A673 (cell line): ENCODE measurements at regions not wholly inside any gene's neighbourhood (a gene's known extent, or its start where the extent isn't known, plus 50 kb on each side); places are given as distances from the start of the nearest gene placed in this dataset.

ENCODE experiments used
- EZH2 ChIP-seq: fragments of 200-600 bp; sonication (generic); IDR thresholded peaks from 2 replicates; pipeline ENCODE4 v1.6.1; 2017; ENCODE audit warnings: borderline replicate concordance, low read depth, mild to moderate bottlenecking, mixed read lengths, antibody characterized with exemption, low read length; ENCODE audit not compliant: poor library complexity, severe bottlenecking
- TF ChIP-seq, protein P1 (sequence below): fragments of 300-800, 200-600 bp; sonication (generic); conservative IDR thresholded peaks from 2 replicates; pipeline ENCODE4 v1.5.1; 2017; ENCODE audit warnings: low read depth, mild to moderate bottlenecking, antibody characterized with exemption, low read length, moderate library complexity, mixed read lengths

DNA sequence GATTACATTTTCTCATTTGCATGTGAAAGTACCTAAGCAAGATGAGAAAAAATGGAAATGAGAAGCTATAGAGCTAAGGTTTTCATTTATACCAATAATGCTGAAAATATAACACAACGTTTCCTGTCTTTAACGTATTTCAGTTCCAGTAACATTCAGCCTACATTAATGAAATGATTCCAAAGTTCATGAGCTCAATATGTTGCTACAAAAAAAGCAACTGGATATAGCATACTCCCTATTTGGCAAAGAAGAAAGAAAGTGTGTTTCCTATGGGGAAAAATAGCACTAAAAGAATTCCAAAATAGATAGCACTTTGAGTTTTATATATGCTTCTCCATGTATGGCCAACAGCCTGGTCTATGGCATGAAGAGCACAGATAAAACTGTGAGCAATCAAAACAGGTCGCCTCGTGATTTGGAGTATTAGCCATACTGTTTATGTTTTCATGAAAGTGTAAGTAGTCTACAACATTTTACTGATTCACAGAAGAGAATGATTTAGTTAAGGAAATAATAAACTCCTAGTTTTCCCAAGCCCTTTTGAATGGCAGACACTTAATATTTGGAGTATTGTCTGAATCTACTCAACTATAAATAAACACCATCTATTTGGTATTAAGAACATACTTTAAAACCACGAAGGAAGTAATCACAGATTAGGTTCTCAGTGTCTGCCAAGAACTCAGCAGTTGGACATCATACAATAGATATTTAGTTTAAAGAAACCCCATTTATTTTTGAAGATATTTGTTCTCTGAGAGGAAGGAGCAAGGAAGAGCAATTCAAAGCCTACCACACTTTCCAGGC is 258.7 kb upstream of the RASA1 start:
- TF ChIP-seq EZH2, result no peak
- TF ChIP-seq, protein P1, sequence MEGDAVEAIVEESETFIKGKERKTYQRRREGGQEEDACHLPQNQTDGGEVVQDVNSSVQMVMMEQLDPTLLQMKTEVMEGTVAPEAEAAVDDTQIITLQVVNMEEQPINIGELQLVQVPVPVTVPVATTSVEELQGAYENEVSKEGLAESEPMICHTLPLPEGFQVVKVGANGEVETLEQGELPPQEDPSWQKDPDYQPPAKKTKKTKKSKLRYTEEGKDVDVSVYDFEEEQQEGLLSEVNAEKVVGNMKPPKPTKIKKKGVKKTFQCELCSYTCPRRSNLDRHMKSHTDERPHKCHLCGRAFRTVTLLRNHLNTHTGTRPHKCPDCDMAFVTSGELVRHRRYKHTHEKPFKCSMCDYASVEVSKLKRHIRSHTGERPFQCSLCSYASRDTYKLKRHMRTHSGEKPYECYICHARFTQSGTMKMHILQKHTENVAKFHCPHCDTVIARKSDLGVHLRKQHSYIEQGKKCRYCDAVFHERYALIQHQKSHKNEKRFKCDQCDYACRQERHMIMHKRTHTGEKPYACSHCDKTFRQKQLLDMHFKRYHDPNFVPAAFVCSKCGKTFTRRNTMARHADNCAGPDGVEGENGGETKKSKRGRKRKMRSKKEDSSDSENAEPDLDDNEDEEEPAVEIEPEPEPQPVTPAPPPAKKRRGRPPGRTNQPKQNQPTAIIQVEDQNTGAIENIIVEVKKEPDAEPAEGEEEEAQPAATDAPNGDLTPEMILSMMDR, result no peak
